ENCODE measurements at regions not wholly inside any gene's neighbourhood (a gene's known extent, or its start where the extent isn't known, plus 50 kb on each side); places are given as distances from the start of the nearest gene placed in this dataset.

GRCh38 chr2:219861307-219861706 is 233.9 kb downstream of the SLC4A3 start:
- TF ChIP-seq CTCF (IDR thresholded peaks at IDR 0.05) (no peak), POLR2A (IDR thresholded peaks at IDR 0.05) (no peak)
